Activated CD8-positive, alpha-beta T cell treated with anti-CD3 and anti-CD28 coated beads for 36 hours (primary cell): ENCODE measurements at regions not wholly inside any gene's neighbourhood (a gene's known extent, or its start where the extent isn't known, plus 50 kb on each side); places are given as distances from the start of the nearest gene placed in this dataset.

Experiments
- ATAC-seq: fragments of 200-7000 bp; cut with Tn5 transposase; one replicate; pipeline ENCODE4 v1.10.0; 2021; ENCODE audit warnings: mild to moderate bottlenecking, moderate library complexity
- CTCF ChIA-PET: fragments of 350-600 bp; sonication (Branson Sonifier 250); formaldehyde crosslinking; loops from one replicate; lab custom pipeline; 2021; ENCODE audit warnings: antibody characterized with exemption; lab: Charles Lee
- POLR2A ChIA-PET: fragments of 350-600 bp; sonication (Branson Sonifier 250); formaldehyde crosslinking; loops from one replicate; lab custom pipeline; 2021; ENCODE audit warnings: antibody characterized with exemption; lab: Charles Lee
- DNase-seq: peaks from one replicate; pipeline ENCODE4 v3.0.0-alpha.2; 2020
- H3K27ac Mint-ChIP-seq: one replicate; pipeline ENCODE4 v1.8.0; 2021; ENCODE audit warnings: mild to moderate bottlenecking, mixed read lengths
- H3K27me3 Mint-ChIP-seq: one replicate; pipeline ENCODE4 v1.8.0; 2021; ENCODE audit warnings: mixed read lengths
- H3K36me3 Mint-ChIP-seq: one replicate; pipeline ENCODE4 v1.8.0; 2021; ENCODE audit warnings: low read depth, mixed read lengths
- H3K4me1 Mint-ChIP-seq: one replicate; pipeline ENCODE4 v1.8.0; 2021; ENCODE audit warnings: low read depth, mixed read lengths
- H3K4me3 Mint-ChIP-seq: one replicate; pipeline ENCODE4 v1.8.0; 2021; ENCODE audit warnings: mild to moderate bottlenecking, moderate library complexity, mixed read lengths
- H3K9me3 Mint-ChIP-seq: one replicate; pipeline ENCODE4 v1.8.0; 2021; ENCODE audit warnings: mixed read lengths
- CTCF ChIP-seq: fragments of 200-600 bp; IDR thresholded peaks from one replicate; pipeline ENCODE4 v1.8.0; 2022; ENCODE audit warnings: antibody characterized with exemption, mild to moderate bottlenecking
- intact Hi-C: fragments of 100-400 bp; cut with micrococcal nuclease; formaldehyde crosslinking; loops from one replicate; pipeline ENCODE4 v1.10.0; 2022

DNA sequence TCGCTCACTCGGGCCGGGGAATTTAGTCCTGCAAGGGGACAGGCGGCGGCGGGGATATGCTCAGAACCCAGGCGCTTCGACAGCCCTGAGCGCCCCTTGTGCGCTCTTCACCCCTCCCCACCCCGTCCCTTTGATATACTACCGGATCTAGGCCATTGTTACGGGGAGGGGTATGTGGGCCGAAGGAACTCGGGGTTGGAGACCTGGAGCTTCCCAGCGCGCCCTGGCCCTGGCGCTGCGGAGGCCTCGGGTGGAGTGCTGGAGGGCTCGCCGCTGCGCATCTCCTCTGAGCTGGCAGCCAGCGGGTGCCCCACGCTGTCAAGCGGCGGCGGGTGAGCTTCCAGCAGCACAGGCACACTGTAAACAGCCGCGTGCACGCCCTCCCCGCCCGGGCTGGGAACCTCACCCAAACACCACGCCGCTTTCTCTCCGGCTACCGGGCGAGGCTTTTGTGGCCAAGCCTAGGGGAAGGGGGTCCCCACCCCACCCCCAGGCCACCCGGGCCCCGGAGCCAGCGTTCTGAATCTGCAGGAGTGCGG is 54.5 kb upstream of the BCOR start:
- no peak overlapping the region for H3K27ac Mint-ChIP-seq
- no peaks in the 10 kb centered on the region for H3K27me3 Mint-ChIP-seq
- ATAC-seq (no peak), DNase-seq (peak; percentile 55)
- no peaks in the 10 kb centered on the region for H3K36me3 Mint-ChIP-seq
- TF ChIP-seq CTCF: no peak
- H3K4me3 Mint-ChIP-seq: peak overlapping the region; percentile 76
- ChIA-PET CTCF (interaction anchor here (1.2 to 2.0 kb wide), 2 partner anchors 16 to 55 kb away, joined by 4 to 6 read pairs; partner anchors contain the start of gene BCOR), POLR2A (interaction anchor here (0.9 to 2.2 kb wide), 5 partner anchors 24 to 55 kb away, joined by 3 to 11 read pairs (median 4); partner anchors contain the start of gene BCOR)
- no peaks in the 10 kb centered on the region for H3K9me3 Mint-ChIP-seq
- peaks cover 18% of the 10 kb centered on the region for H3K4me1 Mint-ChIP-seq
- intact Hi-C loops: loop anchor here (5.0 kb wide), 2 partner anchors 55 to 335 kb away; partner anchors contain the start of gene BCOR

DNA sequence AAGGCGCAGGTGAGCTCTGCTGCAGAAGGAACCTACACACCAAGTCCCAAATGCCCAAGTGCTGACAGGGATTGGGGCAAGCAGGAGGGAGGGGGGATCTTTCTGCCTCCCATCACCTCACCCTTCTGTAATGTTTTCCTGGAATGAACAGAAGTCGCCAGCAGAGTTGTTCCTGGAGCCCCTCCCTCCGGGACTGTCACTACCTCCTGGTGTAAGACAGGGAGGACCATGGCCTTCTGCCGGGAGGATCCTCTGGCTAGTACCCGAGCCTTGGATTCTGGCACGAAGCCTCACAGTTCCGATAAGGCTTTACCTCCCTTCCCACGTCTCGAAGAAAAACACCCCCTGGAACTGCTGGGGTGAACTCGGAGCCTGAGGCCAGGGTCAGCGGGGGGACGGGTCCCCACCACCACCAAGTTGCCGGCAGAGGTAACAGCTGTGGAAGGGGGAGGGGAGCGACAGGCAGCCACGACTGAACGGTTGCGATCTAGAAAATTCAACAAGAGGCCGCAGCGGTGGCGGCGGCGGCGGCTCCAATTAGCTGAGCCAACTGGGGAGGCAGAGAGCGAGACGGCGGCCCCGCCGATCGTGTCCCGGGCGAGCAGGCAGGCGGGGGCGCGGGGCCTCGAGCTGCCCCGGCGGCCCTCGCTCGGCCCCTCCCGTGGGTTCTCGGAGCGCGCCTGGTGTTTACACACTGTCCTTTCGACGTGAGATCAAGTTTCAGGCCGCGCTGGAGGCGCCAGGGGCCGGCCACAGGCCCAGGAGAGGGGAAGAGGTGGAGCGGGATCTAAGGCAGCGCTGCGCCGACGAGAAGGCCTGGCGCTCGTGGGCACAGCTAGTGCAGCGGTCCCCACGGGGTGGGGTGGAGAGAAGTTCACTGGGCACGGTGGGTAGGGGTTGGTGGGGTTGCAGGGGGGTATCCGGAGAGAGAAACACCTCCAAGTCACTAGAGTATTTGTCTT is 53.7 kb upstream of the BCOR start:
- TF ChIP-seq CTCF: no peak
- Mint-ChIP-seq H3K4me1 (peaks cover 16% of the 10 kb centered on the region), H3K36me3 (no peaks in the 10 kb centered on the region), H3K27me3 (no peaks in the 10 kb centered on the region), H3K9me3 (no peaks in the 10 kb centered on the region), H3K4me3 (no peak overlapping the region), H3K27ac (no peak overlapping the region)
- ATAC-seq (no peak), DNase-seq (no peak)
- CTCF ChIA-PET: interaction anchor here (2.0 kb wide), 1 partner anchor 17 kb away, joined by 6 read pairs; no protein-coding TSS in a partner anchor
- POLR2A ChIA-PET: interaction anchor here (1.1 to 2.1 kb wide), 3 partner anchors 43 to 54 kb away, joined by 3 to 6 read pairs (median 4); partner anchors contain the start of gene BCOR
- intact Hi-C loops: loop anchor here (5.0 kb wide), 2 partner anchors 54 to 334 kb away; partner anchors contain the start of gene BCOR

DNA sequence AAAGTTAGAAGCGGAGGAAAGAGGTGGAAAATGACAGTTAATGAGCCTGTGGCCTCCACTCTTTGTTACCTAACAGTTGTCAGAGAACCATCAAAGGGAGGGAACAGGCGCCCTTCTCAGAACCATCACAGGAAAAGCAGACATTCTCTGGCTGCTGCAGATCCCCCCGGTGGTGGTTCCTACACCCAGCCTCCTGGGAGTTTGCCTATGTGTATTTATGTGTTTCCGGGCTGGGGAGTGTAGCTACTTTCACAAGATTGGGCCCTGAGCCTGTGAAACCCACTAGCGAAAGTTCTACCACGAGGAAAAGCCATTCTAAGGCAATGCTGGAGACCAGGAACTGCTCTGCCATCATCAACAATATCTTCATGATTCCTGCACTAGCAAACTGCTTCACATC is 52.7 kb upstream of the BCOR start:
- H3K36me3 Mint-ChIP-seq: no peaks in the 10 kb centered on the region
- DNase-seq: no peak
- H3K27ac Mint-ChIP-seq: no peak overlapping the region
- ChIA-PET POLR2A (interaction anchor here (1.1 to 1.5 kb wide), 2 partner anchors 26 to 45 kb away, joined by 4 read pairs; no protein-coding TSS in a partner anchor), CTCF (no interaction called here)
- peaks cover 16% of the 10 kb centered on the region for H3K4me1 Mint-ChIP-seq
- ATAC-seq: no peak
- no peak for TF ChIP-seq CTCF
- H3K4me3 Mint-ChIP-seq: no peak overlapping the region
- no peaks in the 10 kb centered on the region for H3K9me3 Mint-ChIP-seq
- no peaks in the 10 kb centered on the region for H3K27me3 Mint-ChIP-seq
- intact Hi-C loops: loop anchor here (5.0 kb wide), 2 partner anchors 53 to 333 kb away; partner anchors contain the start of gene BCOR

- DNase-seq: no peak
- H3K27ac Mint-ChIP-seq: no peak overlapping the region
- no peak for TF ChIP-seq CTCF
- ChIA-PET POLR2A (interaction anchor here (1.5 kb wide), 1 partner anchor 27 kb away, joined by 4 read pairs; no protein-coding TSS in a partner anchor), CTCF (no interaction called here)
- H3K4me3 Mint-ChIP-seq: no peak overlapping the region
- no peaks in the 10 kb centered on the region for H3K36me3 Mint-ChIP-seq
- no peaks in the 10 kb centered on the region for H3K27me3 Mint-ChIP-seq
- no peaks in the 10 kb centered on the region for H3K9me3 Mint-ChIP-seq
- ATAC-seq: no peak
- H3K4me1 Mint-ChIP-seq: peaks cover 16% of the 10 kb centered on the region
- intact Hi-C loops: loop anchor here (5.0 kb wide), 2 partner anchors 52 to 332 kb away; partner anchors contain the start of gene BCOR
Observed at GRCh38 chrX:40149286-40150175, 51.8 kb upstream of the BCOR start.
